ENCODE measurements at regions not wholly inside any gene's neighbourhood (a gene's known extent, or its start where the extent isn't known, plus 50 kb on each side); places are given as distances from the start of the nearest gene placed in this dataset.

DNA sequence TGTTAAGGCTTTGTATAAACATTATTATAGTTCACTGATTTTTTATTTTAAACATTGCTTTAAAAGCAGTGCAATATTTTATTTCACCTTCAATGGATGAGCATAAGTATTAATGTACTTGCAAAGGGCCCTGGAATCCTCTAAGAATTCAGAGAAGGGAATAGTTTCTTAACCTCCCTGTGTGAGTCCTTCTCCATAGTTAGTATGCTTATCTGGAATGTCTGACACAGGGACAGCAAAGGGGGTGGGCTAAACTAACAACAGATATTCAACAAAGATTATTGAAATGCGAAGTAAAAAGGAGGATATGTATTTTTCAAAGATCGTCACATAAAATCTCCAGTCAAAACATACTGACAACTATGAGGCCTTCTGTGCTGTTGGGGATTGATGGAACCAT, 300.4 kb downstream of the CENPW start:
- TF ChIP-seq POLR2A (IDR thresholded peaks at IDR 0.05): no peak
- TF ChIP-seq, protein P1, sequence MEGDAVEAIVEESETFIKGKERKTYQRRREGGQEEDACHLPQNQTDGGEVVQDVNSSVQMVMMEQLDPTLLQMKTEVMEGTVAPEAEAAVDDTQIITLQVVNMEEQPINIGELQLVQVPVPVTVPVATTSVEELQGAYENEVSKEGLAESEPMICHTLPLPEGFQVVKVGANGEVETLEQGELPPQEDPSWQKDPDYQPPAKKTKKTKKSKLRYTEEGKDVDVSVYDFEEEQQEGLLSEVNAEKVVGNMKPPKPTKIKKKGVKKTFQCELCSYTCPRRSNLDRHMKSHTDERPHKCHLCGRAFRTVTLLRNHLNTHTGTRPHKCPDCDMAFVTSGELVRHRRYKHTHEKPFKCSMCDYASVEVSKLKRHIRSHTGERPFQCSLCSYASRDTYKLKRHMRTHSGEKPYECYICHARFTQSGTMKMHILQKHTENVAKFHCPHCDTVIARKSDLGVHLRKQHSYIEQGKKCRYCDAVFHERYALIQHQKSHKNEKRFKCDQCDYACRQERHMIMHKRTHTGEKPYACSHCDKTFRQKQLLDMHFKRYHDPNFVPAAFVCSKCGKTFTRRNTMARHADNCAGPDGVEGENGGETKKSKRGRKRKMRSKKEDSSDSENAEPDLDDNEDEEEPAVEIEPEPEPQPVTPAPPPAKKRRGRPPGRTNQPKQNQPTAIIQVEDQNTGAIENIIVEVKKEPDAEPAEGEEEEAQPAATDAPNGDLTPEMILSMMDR (IDR thresholded peaks at IDR 0.05): no peak
- H3K36me3 ChIP-seq: no peaks in the 10 kb centered on the region
- DNase-seq (ENCODE audit: low spot score in 2 of 2): no peak
- no peak overlapping the region for H3K4me3 ChIP-seq
- no peak overlapping the region for H3K27ac ChIP-seq
- WGBS, 2 donors: 93 to 95% methylated on average over 2 of the region's 2 CpGs
- no peaks in the 10 kb centered on the region for H3K4me1 ChIP-seq
- no peaks in the 10 kb centered on the region for H3K9me3 ChIP-seq
- H3K27me3 ChIP-seq: no peaks in the 10 kb centered on the region

DNA sequence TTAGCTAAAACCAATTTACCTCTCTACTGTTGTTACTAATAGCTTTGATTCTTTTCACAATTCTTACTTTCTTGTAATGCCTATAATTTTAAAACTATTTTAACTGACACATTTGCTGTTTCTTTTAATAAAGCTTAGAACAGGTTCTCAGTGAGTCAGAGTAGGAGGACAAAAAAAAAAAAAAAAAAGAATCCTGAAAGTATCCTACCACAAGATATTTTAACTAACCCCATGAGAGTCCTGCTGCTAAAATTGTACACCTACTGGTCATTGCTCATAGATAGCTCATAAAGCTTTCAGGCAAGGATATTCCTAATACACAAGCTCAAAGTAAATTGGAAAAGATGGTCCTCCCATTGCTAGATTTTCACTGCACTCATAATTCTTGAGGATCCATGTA, 301.0 kb downstream of the CENPW start:
- H3K4me3 ChIP-seq: no peak overlapping the region
- H3K27ac ChIP-seq: no peak overlapping the region
- H3K9me3 ChIP-seq: no peaks in the 10 kb centered on the region
- H3K36me3 ChIP-seq: no peaks in the 10 kb centered on the region
- TF ChIP-seq EP300 (IDR thresholded peaks at IDR 0.05) (no peak), POLR2A (IDR thresholded peaks at IDR 0.05) (no peak)
- TF ChIP-seq, protein P1 (IDR thresholded peaks at IDR 0.05): no peak
- no peak for DNase-seq (ENCODE audit: low spot score in 2 of 2)
- no peaks in the 10 kb centered on the region for H3K4me1 ChIP-seq
- no peaks in the 10 kb centered on the region for H3K27me3 ChIP-seq

DNA sequence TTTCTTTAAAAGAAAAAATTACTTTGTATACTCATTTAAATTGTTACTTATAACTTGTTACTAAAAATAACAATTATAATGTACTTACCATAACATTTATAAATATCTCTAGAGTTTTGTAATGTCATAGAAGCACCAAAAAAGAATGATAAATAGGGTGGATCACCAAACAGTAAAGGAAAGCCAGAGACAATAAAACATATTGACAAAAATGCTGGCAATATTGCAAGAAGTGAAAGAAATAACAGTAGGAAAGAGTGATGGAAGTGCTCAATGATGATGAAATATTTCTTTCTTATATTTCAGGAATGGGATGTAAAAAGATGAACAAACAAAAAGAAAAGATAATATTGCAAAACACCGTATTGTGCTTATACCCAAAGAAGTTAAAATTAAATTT, 301.7 kb downstream of the CENPW start:
- no peaks in the 10 kb centered on the region for H3K36me3 ChIP-seq
- H3K4me1 ChIP-seq: no peaks in the 10 kb centered on the region
- TF ChIP-seq POLR2A (IDR thresholded peaks at IDR 0.05) (no peak), EP300 (IDR thresholded peaks at IDR 0.05) (no peak)
- TF ChIP-seq, protein P1 (IDR thresholded peaks at IDR 0.05): no peak
- DNase-seq (ENCODE audit: low spot score in 2 of 2): no peak
- WGBS, 2 donors: 83 to 90% methylated on average over 1 of the region's 1 CpG
- no peak overlapping the region for H3K27ac ChIP-seq
- H3K27me3 ChIP-seq: no peaks in the 10 kb centered on the region
- H3K4me3 ChIP-seq: no peak overlapping the region
- H3K9me3 ChIP-seq: no peaks in the 10 kb centered on the region

DNA sequence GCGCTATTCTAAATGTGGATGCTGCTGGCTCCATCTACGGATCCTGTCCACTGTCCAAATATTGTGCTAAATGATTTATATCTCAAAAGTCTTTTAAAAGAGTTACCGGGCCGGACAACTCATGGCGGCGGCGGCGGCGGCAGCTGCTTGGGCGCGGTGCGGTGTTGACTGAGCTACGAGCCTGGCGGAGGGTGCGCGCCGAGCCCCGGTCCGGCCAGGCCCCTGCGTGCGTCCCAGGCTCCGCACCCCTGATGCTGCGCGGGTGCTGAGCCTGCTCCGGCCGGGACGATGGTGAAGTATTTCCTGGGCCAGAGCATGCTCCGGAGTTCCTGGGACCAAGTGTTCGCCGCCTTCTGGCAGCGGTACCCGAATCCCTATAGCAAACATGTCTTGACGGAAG, 303.4 kb downstream of the CENPW start:
- 91 to 93% methylated on average over 28 to 33 of the region's 33 CpGs for WGBS, 2 donors
- H3K4me1 ChIP-seq: no peaks in the 10 kb centered on the region
- no peak overlapping the region for H3K4me3 ChIP-seq
- no peak for DNase-seq (ENCODE audit: low spot score in 2 of 2)
- H3K36me3 ChIP-seq: no peaks in the 10 kb centered on the region
- H3K27me3 ChIP-seq: no peaks in the 10 kb centered on the region
- H3K27ac ChIP-seq: no peak overlapping the region
- TF ChIP-seq, protein P1 (IDR thresholded peaks at IDR 0.05): no peak
- TF ChIP-seq POLR2A (IDR thresholded peaks at IDR 0.05) (no peak), EP300 (IDR thresholded peaks at IDR 0.05) (no peak)
- H3K9me3 ChIP-seq: no peaks in the 10 kb centered on the region

DNA sequence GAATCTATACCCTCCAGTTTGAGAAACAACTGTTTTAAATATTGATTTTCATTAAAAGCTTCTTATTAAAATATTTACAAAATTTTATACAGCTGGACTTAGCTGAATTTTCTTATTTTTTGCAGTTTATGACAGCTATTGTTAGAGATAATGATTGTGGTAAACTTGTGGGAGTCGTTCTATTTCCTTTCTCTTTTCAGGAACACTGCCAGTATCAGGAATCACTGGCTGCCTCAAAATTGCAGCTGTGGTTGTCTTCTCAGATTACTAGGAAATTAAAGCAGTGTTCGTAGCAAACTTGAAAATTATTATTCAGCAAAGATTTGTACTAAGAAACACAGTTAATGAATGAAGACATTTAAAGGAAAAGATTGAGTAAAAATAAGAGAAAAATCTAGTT, 311.0 kb downstream of the CENPW start:
- H3K36me3 ChIP-seq: no peaks in the 10 kb centered on the region
- H3K4me3 ChIP-seq: no peak overlapping the region
- peaks cover 0 to 10% (median 0%) of the 10 kb centered on the region in 4 donors for H3K9me3 ChIP-seq
- WGBS, 2 donors: 14 to 19% methylated on average over 2 of the region's 2 CpGs
- H3K4me1 ChIP-seq: no peaks in the 10 kb centered on the region
- H3K27me3 ChIP-seq: no peaks in the 10 kb centered on the region
- TF ChIP-seq POLR2A (IDR thresholded peaks at IDR 0.05) (no peak), EP300 (IDR thresholded peaks at IDR 0.05) (no peak)
- TF ChIP-seq, protein P1 (IDR thresholded peaks at IDR 0.05): no peak
- no peak overlapping the region for H3K27ac ChIP-seq
- no peak for DNase-seq (ENCODE audit: low spot score in 2 of 2)
